GM23338 (cell line): ENCODE measurements at regions not wholly inside any gene's neighbourhood (a gene's known extent, or its start where the extent isn't known, plus 50 kb on each side); places are given as distances from the start of the nearest gene placed in this dataset.

Experiments used
- CREB1 ChIP-seq: fragments of 250-450 bp; sonication (Bioruptor Pico); IDR thresholded peaks from 2 replicates; pipeline ENCODE4 v1.5.0; 2020; ENCODE audit warnings: low read depth, mild to moderate bottlenecking, moderate library complexity
- EZH2 ChIP-seq: fragments of 200-600 bp; sonication (generic); IDR thresholded peaks from one replicate; pipeline ENCODE4 v1.8.0; 2017; ENCODE audit warnings: antibody characterized with exemption, mild to moderate bottlenecking, low read depth; ENCODE audit not compliant: unreplicated experiment
- EZH2phosphoT487 ChIP-seq: fragments of 200-600 bp; sonication (generic); IDR thresholded peaks from one replicate; pipeline ENCODE4 v1.8.1; 2018; ENCODE audit warnings: antibody characterized with exemption; ENCODE audit not compliant: unreplicated experiment
- JUNB ChIP-seq: IDR thresholded peaks from one replicate; pipeline ENCODE4 v1.6.1; 2016; ENCODE audit warnings: antibody characterized with exemption; ENCODE audit not compliant: unreplicated experiment
- NANOG ChIP-seq: IDR thresholded peaks from 2 replicates; pipeline ENCODE4 v1.6.1; 2016; ENCODE audit warnings: antibody characterized with exemption, borderline replicate concordance
- POLR2AphosphoS5 ChIP-seq: IDR thresholded peaks from 2 replicates; pipeline ENCODE4 v1.6.1; 2016; ENCODE audit warnings: antibody characterized with exemption, low read depth
- STAT1 ChIP-seq: IDR thresholded peaks from one replicate; pipeline ENCODE4 v1.6.1; 2016; ENCODE audit warnings: antibody characterized with exemption; ENCODE audit not compliant: unreplicated experiment
- ZNF114 ChIP-seq: fragments of 250-450 bp; sonication (Bioruptor Pico); IDR thresholded peaks from 2 replicates; pipeline ENCODE4 v1.5.0; 2020; ENCODE audit warnings: mild to moderate bottlenecking, moderate library complexity
- ZNF331 ChIP-seq: fragments of 250-450 bp; sonication (Bioruptor Pico); IDR thresholded peaks from 2 replicates; pipeline ENCODE4 v1.5.0; 2020; ENCODE audit warnings: low read depth, mild to moderate bottlenecking, moderate library complexity
- TF ChIP-seq, protein P1 (sequence below), 2 experiments: fragments of 200-600 bp in 1 of 2; sonication (generic) in 1 of 2; conservative IDR thresholded peaks; 2 replicates each; pipeline versions ENCODE4 v1.5.1 to v1.6.1; 2016 to 2017; ENCODE audit warnings: antibody characterized with exemption in 2 of 2, low read depth in 2 of 2, mild to moderate bottlenecking in 2 of 2, moderate library complexity in 1 of 2
- TF ChIP-seq, protein P2 (sequence below): IDR thresholded peaks from one replicate; pipeline ENCODE4 v1.6.1; 2018; ENCODE audit warnings: antibody characterized with exemption; ENCODE audit not compliant: unreplicated experiment
- TF ChIP-seq, protein P3 (sequence below): IDR thresholded peaks from 2 replicates; pipeline ENCODE4 v1.6.1; 2016; ENCODE audit warnings: antibody characterized with exemption

DNA sequence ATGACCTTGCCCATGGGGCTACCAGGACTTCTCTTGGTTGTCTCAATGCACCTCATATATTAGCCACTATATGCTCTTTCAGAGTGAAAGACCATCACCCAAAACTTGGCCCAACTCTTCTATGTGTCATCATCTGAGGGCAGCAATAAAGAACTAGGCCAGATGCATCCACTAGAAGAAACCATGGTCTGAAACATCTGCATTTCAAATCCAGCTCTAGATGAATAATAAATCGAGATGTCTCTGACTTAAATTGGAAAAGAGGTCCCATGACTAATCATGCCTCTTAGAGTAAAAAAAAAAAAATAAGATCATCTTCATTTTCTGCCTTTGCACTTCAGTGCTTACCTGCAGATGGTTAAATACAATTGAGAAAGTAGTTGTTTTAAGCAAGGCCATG is 397.6 kb upstream of the PITX2 start:
- TF ChIP-seq, protein P1, sequence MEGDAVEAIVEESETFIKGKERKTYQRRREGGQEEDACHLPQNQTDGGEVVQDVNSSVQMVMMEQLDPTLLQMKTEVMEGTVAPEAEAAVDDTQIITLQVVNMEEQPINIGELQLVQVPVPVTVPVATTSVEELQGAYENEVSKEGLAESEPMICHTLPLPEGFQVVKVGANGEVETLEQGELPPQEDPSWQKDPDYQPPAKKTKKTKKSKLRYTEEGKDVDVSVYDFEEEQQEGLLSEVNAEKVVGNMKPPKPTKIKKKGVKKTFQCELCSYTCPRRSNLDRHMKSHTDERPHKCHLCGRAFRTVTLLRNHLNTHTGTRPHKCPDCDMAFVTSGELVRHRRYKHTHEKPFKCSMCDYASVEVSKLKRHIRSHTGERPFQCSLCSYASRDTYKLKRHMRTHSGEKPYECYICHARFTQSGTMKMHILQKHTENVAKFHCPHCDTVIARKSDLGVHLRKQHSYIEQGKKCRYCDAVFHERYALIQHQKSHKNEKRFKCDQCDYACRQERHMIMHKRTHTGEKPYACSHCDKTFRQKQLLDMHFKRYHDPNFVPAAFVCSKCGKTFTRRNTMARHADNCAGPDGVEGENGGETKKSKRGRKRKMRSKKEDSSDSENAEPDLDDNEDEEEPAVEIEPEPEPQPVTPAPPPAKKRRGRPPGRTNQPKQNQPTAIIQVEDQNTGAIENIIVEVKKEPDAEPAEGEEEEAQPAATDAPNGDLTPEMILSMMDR (conservative IDR thresholded peaks at IDR 0.05; ENCODE audit: low read depth in 2 of 2), result no peak
- TF ChIP-seq POLR2AphosphoS5, result no peak
- TF ChIP-seq CREB1 (CRISPR knock-in tag), result no peak
- no peak for TF ChIP-seq EZH2
- TF ChIP-seq, protein P2, sequence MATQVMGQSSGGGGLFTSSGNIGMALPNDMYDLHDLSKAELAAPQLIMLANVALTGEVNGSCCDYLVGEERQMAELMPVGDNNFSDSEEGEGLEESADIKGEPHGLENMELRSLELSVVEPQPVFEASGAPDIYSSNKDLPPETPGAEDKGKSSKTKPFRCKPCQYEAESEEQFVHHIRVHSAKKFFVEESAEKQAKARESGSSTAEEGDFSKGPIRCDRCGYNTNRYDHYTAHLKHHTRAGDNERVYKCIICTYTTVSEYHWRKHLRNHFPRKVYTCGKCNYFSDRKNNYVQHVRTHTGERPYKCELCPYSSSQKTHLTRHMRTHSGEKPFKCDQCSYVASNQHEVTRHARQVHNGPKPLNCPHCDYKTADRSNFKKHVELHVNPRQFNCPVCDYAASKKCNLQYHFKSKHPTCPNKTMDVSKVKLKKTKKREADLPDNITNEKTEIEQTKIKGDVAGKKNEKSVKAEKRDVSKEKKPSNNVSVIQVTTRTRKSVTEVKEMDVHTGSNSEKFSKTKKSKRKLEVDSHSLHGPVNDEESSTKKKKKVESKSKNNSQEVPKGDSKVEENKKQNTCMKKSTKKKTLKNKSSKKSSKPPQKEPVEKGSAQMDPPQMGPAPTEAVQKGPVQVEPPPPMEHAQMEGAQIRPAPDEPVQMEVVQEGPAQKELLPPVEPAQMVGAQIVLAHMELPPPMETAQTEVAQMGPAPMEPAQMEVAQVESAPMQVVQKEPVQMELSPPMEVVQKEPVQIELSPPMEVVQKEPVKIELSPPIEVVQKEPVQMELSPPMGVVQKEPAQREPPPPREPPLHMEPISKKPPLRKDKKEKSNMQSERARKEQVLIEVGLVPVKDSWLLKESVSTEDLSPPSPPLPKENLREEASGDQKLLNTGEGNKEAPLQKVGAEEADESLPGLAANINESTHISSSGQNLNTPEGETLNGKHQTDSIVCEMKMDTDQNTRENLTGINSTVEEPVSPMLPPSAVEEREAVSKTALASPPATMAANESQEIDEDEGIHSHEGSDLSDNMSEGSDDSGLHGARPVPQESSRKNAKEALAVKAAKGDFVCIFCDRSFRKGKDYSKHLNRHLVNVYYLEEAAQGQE, result no peak
- TF ChIP-seq ZNF331 (CRISPR knock-in tag), result no peak
- TF ChIP-seq NANOG, result no peak
- TF ChIP-seq JUNB, result no peak
- TF ChIP-seq STAT1, result no peak
- no peak for TF ChIP-seq EZH2phosphoT487
- TF ChIP-seq, protein P3, sequence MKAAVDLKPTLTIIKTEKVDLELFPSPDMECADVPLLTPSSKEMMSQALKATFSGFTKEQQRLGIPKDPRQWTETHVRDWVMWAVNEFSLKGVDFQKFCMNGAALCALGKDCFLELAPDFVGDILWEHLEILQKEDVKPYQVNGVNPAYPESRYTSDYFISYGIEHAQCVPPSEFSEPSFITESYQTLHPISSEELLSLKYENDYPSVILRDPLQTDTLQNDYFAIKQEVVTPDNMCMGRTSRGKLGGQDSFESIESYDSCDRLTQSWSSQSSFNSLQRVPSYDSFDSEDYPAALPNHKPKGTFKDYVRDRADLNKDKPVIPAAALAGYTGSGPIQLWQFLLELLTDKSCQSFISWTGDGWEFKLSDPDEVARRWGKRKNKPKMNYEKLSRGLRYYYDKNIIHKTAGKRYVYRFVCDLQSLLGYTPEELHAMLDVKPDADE, result no peak
- no peak for TF ChIP-seq ZNF114
